ENCODE measurements at regions not wholly inside any gene's neighbourhood (a gene's known extent, or its start where the extent isn't known, plus 50 kb on each side); places are given as distances from the start of the nearest gene placed in this dataset.

- ChIA-PET POLR2A (no interaction called here), CTCF (no interaction called here)
- intact Hi-C loops (cut with micrococcal nuclease; ENCODE audit: unreplicated experiment), result no loop called here
- H3K4me3 ChIP-seq (ENCODE audit: low read depth in 2 of 2, low read length in 2 of 2), result no peak overlapping the region
- H3K27ac ChIP-seq (ENCODE audit: low read length), result no peak overlapping the region
- in situ Hi-C loops (cut with HindIII; ENCODE audit: low pct_unique_long_range_greater_than_20kb, low sequenced_read_pairs), result no loop called here
- H3K9me3 ChIP-seq (ENCODE audit: control insufficient read depth, insufficient read depth, low read depth, low read length), result no peaks in the 10 kb centered on the region
- no peaks in the 10 kb centered on the region for H3K4me1 ChIP-seq (ENCODE audit: control insufficient read depth, insufficient read depth, low read length)
- H3K36me3 ChIP-seq (ENCODE audit: control insufficient read depth, insufficient read depth, low read length), result no peaks in the 10 kb centered on the region
- H3K27me3 ChIP-seq (ENCODE audit: control insufficient read depth, insufficient read depth, low read length), result no peaks in the 10 kb centered on the region
- TF ChIP-seq POLR2AphosphoS5 (IDR thresholded peaks at IDR 0.05; ENCODE audit: low read depth, low read length), result no peak
- TF ChIP-seq CTCF (IDR thresholded peaks at IDR 0.05), result no peak
- TF ChIP-seq, protein P1, sequence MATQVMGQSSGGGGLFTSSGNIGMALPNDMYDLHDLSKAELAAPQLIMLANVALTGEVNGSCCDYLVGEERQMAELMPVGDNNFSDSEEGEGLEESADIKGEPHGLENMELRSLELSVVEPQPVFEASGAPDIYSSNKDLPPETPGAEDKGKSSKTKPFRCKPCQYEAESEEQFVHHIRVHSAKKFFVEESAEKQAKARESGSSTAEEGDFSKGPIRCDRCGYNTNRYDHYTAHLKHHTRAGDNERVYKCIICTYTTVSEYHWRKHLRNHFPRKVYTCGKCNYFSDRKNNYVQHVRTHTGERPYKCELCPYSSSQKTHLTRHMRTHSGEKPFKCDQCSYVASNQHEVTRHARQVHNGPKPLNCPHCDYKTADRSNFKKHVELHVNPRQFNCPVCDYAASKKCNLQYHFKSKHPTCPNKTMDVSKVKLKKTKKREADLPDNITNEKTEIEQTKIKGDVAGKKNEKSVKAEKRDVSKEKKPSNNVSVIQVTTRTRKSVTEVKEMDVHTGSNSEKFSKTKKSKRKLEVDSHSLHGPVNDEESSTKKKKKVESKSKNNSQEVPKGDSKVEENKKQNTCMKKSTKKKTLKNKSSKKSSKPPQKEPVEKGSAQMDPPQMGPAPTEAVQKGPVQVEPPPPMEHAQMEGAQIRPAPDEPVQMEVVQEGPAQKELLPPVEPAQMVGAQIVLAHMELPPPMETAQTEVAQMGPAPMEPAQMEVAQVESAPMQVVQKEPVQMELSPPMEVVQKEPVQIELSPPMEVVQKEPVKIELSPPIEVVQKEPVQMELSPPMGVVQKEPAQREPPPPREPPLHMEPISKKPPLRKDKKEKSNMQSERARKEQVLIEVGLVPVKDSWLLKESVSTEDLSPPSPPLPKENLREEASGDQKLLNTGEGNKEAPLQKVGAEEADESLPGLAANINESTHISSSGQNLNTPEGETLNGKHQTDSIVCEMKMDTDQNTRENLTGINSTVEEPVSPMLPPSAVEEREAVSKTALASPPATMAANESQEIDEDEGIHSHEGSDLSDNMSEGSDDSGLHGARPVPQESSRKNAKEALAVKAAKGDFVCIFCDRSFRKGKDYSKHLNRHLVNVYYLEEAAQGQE (IDR thresholded peaks at IDR 0.05; ENCODE audit: insufficient read depth in 1 of 2, low read depth in 2 of 2, low read length in 1 of 2), result no peak
- TF ChIP-seq TCF7L2 (IDR thresholded peaks at IDR 0.05; ENCODE audit: low read depth, low read length), result no peak
- no peak for TF ChIP-seq SIN3A (IDR thresholded peaks at IDR 0.05; ENCODE audit: borderline replicate concordance, insufficient read depth, low read depth, low read length)
- BruUV-seq (replicated peaks), result no TSS peak
- DNase-seq (ENCODE audit: low read depth, low spot score) (no peak), ATAC-seq (no peak)
Measured at GRCh38 chr1:4411862-4412261, 242.5 kb upstream of the AJAP1 start.

DNA sequence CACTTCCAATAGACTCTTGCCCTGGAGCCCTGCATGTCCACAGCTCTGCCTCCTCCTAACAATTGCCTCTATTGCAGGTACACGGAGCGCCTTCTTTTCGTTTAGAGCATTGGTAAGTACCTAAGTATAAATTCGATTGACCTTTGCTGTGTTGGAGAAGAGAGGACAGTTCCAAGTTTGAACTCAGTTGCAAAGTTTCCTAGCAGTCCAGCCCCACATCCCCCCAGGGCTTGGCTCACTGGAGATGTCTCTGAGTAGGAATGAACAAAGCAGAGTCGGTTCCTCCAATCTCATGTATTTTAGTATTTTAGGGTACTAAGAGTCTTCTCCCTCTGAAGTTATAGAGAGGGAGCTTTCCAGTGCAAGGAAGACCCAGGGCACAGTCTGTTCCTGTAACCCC lies 238.9 kb upstream of the AJAP1 start:
- no peak for DNase-seq (ENCODE audit: low read depth, low spot score)
- H3K9me3 ChIP-seq (ENCODE audit: control insufficient read depth, insufficient read depth, low read depth, low read length), result no peaks in the 10 kb centered on the region

More for the DNA sequence above, 238.9 kb upstream of the AJAP1 start:
- H3K36me3 ChIP-seq (ENCODE audit: control insufficient read depth, insufficient read depth, low read length), result no peaks in the 10 kb centered on the region
- ChIA-PET POLR2A (no interaction called here), CTCF (no interaction called here)
- H3K27ac ChIP-seq (ENCODE audit: low read length), result no peak overlapping the region
- in situ Hi-C loops (cut with HindIII; ENCODE audit: low pct_unique_long_range_greater_than_20kb, low sequenced_read_pairs), result no loop called here
- TF ChIP-seq SIN3A (IDR thresholded peaks at IDR 0.05; ENCODE audit: borderline replicate concordance, insufficient read depth, low read depth, low read length), result no peak
- TF ChIP-seq, protein P1 (IDR thresholded peaks at IDR 0.05; ENCODE audit: insufficient read depth in 1 of 2, low read depth in 2 of 2, low read length in 1 of 2), result no peak
- TF ChIP-seq TCF7L2 (IDR thresholded peaks at IDR 0.05; ENCODE audit: low read depth, low read length), result no peak
- no peak for TF ChIP-seq CTCF (IDR thresholded peaks at IDR 0.05)
- no peak for TF ChIP-seq POLR2AphosphoS5 (IDR thresholded peaks at IDR 0.05; ENCODE audit: low read depth, low read length)
- no peaks in the 10 kb centered on the region for H3K4me1 ChIP-seq (ENCODE audit: control insufficient read depth, insufficient read depth, low read length)
- no TSS peak for BruUV-seq (replicated peaks)
- no peaks in the 10 kb centered on the region for H3K27me3 ChIP-seq (ENCODE audit: control insufficient read depth, insufficient read depth, low read length)
- intact Hi-C loops (cut with micrococcal nuclease; ENCODE audit: unreplicated experiment), result no loop called here
- no peak overlapping the region for H3K4me3 ChIP-seq (ENCODE audit: low read depth in 2 of 2, low read length in 2 of 2)
- no peak for ATAC-seq

Data from Panc1 (cell line).